MCF 10A (cell line): ENCODE measurements at regions not wholly inside any gene's neighbourhood (a gene's known extent, or its start where the extent isn't known, plus 50 kb on each side); places are given as distances from the start of the nearest gene placed in this dataset.
A peak's percentile ranks its signal among the peaks of the same experiment; 100 is the strongest.

Experiments
- BruUV-seq: library from RNA; stranded (reverse); fragments of 400-500 nt; replicated peaks from 2 replicates; lab custom pipeline; 2021; lab: Mats Ljungman, UMichigan
- CTCF ChIA-PET: fragments of 300-600 bp; sonication (Branson Sonifier 250); formaldehyde crosslinking; extraction: SDS; loops from one replicate; lab custom pipeline; 2021; ENCODE audit warnings: antibody characterized with exemption, inconsistent platforms; lab: Yijun Ruan, JAX
- POLR2A ChIA-PET: fragments of 300-600, 350-650 bp; sonication (Branson Sonifier 250); formaldehyde crosslinking; extraction: SDS; loops from one replicate; lab custom pipeline; 2020; ENCODE audit warnings: antibody characterized with exemption, inconsistent platforms; lab: Yijun Ruan, JAX
- DNase-seq: peaks from one replicate; pipeline ENCODE4 v3.0.0-alpha.2; 2018; ENCODE audit not compliant: unreplicated experiment
- H3K27ac Mint-ChIP-seq: one replicate; pipeline ENCODE4 v1.8.0; 2022; ENCODE audit warnings: mild to moderate bottlenecking, low read depth, mixed read lengths; ENCODE audit not compliant: unreplicated experiment
- H3K27me3 Mint-ChIP-seq: one replicate; pipeline ENCODE4 v1.8.0; 2022; ENCODE audit warnings: mixed read lengths; ENCODE audit not compliant: insufficient read depth, unreplicated experiment
- H3K36me3 Mint-ChIP-seq: one replicate; pipeline ENCODE4 v1.8.0; 2022; ENCODE audit warnings: mild to moderate bottlenecking, moderate library complexity, mixed read lengths; ENCODE audit not compliant: insufficient read depth, unreplicated experiment
- H3K4me1 Mint-ChIP-seq: one replicate; pipeline ENCODE4 v1.8.0; 2022; ENCODE audit warnings: mixed read lengths; ENCODE audit not compliant: insufficient read depth, unreplicated experiment
- H3K4me3 Mint-ChIP-seq: one replicate; pipeline ENCODE4 v1.8.0; 2022; ENCODE audit warnings: mild to moderate bottlenecking, moderate library complexity, mixed read lengths; ENCODE audit not compliant: unreplicated experiment
- H3K9me3 Mint-ChIP-seq: one replicate; pipeline ENCODE4 v1.8.0; 2022; ENCODE audit warnings: mixed read lengths; ENCODE audit not compliant: unreplicated experiment
- CTCF ChIP-seq: fragments of 200-600 bp; IDR thresholded peaks from one replicate; pipeline ENCODE4 v1.8.0; 2022; ENCODE audit warnings: antibody characterized with exemption, mild to moderate bottlenecking; ENCODE audit not compliant: unreplicated experiment
- intact Hi-C: fragments of 100-400 bp; cut with micrococcal nuclease; formaldehyde crosslinking; loops from 2 replicates; pipeline ENCODE4 v1.14.1; 2022

- DNase-seq, result no peak
- no peak overlapping the region for H3K4me3 Mint-ChIP-seq
- BruUV-seq, result no TSS peak
- peaks cover 6% of the 10 kb centered on the region for H3K36me3 Mint-ChIP-seq
- H3K9me3 Mint-ChIP-seq, result peaks cover 24% of the 10 kb centered on the region
- no peak overlapping the region for H3K27ac Mint-ChIP-seq
- no peaks in the 10 kb centered on the region for H3K4me1 Mint-ChIP-seq
- no peak for TF ChIP-seq CTCF
- ChIA-PET CTCF (interaction anchor here (1.0 kb wide), 1 partner anchor 41 kb away, joined by 3 read pairs; no protein-coding TSS in a partner anchor), POLR2A (interaction anchor here (0.5 kb wide), 1 partner anchor 1082 kb away, joined by 3 read pairs; no protein-coding TSS in a partner anchor)
- H3K27me3 Mint-ChIP-seq, result peaks cover 19% of the 10 kb centered on the region
- intact Hi-C loops, result no loop called here
These were observed 144.2 kb downstream of the PTPRU start for GRCh38 chr1:29380532-29380931.

- peak; percentile 44 for DNase-seq
- H3K9me3 Mint-ChIP-seq, result peaks cover 30% of the 10 kb centered on the region
- no TSS peak for BruUV-seq
- H3K4me1 Mint-ChIP-seq, result no peaks in the 10 kb centered on the region
- H3K4me3 Mint-ChIP-seq, result no peak overlapping the region
- intact Hi-C loops, result loop anchor here (2.0 to 10.0 kb wide), 2 partner anchors 133 to 325 kb away; no protein-coding TSS in a partner anchor
- peaks cover 29% of the 10 kb centered on the region for H3K27me3 Mint-ChIP-seq
- H3K27ac Mint-ChIP-seq, result no peak overlapping the region
- TF ChIP-seq CTCF, result peak; percentile 63
- POLR2A ChIA-PET, result interaction anchor here (0.6 kb wide), 1 partner anchor 18 kb away, joined by 3 read pairs; no protein-coding TSS in a partner anchor
- H3K36me3 Mint-ChIP-seq, result peaks cover 6% of the 10 kb centered on the region
- CTCF ChIA-PET, result no interaction called here
These were observed 143.2 kb downstream of the PTPRU start for GRCh38 chr1:29379443-29380073.
